SK-N-SH (cell line): ENCODE measurements at regions not wholly inside any gene's neighbourhood (a gene's known extent, or its start where the extent isn't known, plus 50 kb on each side); places are given as distances from the start of the nearest gene placed in this dataset.
A peak's percentile ranks its signal among the peaks of the same experiment; 100 is the strongest.

Source experiments
- CTCF ChIA-PET: fragments of 300-600, 350-600 bp; formaldehyde crosslinking; extraction: SDS; loops from one replicate; lab custom pipeline; 2021; lab: Yijun Ruan, JAX
- POLR2A ChIA-PET: fragments of 350-600 bp; sonication (Branson Sonifier 250); formaldehyde crosslinking; extraction: SDS; loops from one replicate; lab custom pipeline; 2020; ENCODE audit warnings: antibody characterized with exemption, inconsistent platforms; lab: Yijun Ruan, JAX
- DNase-seq: peaks from one replicate; pipeline ENCODE4 v3.0.0; 2012
- H2AFZ ChIP-seq: fragments of 200-600 bp; sonication (generic); 2 replicates; pipeline ENCODE4 v1.8.1; 2016; ENCODE audit warnings: antibody characterized with exemption, mild to moderate bottlenecking, low read depth
- H3F3A ChIP-seq: fragments of 200-600 bp; sonication (generic); replicated peaks from 2 replicates; pipeline ENCODE3; 2016; ENCODE audit warnings: antibody characterized with exemption, mild to moderate bottlenecking; ENCODE audit not compliant: insufficient read depth
- H3K27ac ChIP-seq, 2 experiments: fragments of 200-500 bp in 1 of 2; fragments of 200-600 bp in 1 of 2; sonication (Bioruptor generic) in 1 of 2; sonication (generic), shearing (Covaris generic) in 1 of 2; 2 replicates each; pipeline versions ENCODE4 v1.5.1 to v1.6.1; 2014 to 2016; ENCODE audit warnings: low read depth in 2 of 2, inconsistent platforms in 1 of 2, low read length in 1 of 2, mild to moderate bottlenecking in 1 of 2, mixed read lengths in 1 of 2
- H3K27me3 ChIP-seq: fragments of 200-600 bp; sonication (generic), shearing (Covaris generic); 2 replicates; pipeline ENCODE4 v1.6.1; 2016; ENCODE audit warnings: mixed run types; ENCODE audit not compliant: insufficient read depth
- H3K36me3 ChIP-seq, 2 experiments: fragments of 200-500 bp in 1 of 2; fragments of 200-600 bp in 1 of 2; sonication (Bioruptor generic) in 1 of 2; sonication (generic) in 1 of 2; replicated peaks in 1 of 2; 2 replicates each; pipeline versions ENCODE3 to v1.5.1; 2014 to 2016; ENCODE audit warnings: low read length in 1 of 2, mild to moderate bottlenecking in 1 of 2; ENCODE audit not compliant: insufficient read depth in 2 of 2, control insufficient read depth in 1 of 2
- H3K4me1 ChIP-seq, 2 experiments: fragments of 200-500 bp in 1 of 2; fragments of 200-600 bp in 1 of 2; sonication (Bioruptor generic) in 1 of 2; sonication (generic), shearing (Covaris generic) in 1 of 2; 2 replicates each; pipeline versions ENCODE4 v1.5.1 to v1.6.1; 2014 to 2016; ENCODE audit warnings: low read depth in 1 of 2, low read length in 1 of 2, mixed run types in 1 of 2; ENCODE audit not compliant: insufficient read depth in 2 of 2, control insufficient read depth in 1 of 2
- H3K4me2 ChIP-seq: fragments of 200-600 bp; sonication (generic), shearing (Covaris generic); 2 replicates; pipeline ENCODE4 v1.6.1; 2017; ENCODE audit warnings: mixed run types
- H3K4me3 ChIP-seq, 2 experiments: fragments of 200-500 bp in 1 of 2; fragments of 200-600 bp in 1 of 2; sonication (Bioruptor generic) in 1 of 2; sonication (generic), shearing (Covaris generic) in 1 of 2; 2 replicates each; pipeline versions ENCODE4 v1.5.1 to v1.8.1; 2014 to 2016; ENCODE audit warnings: low read depth in 2 of 2, inconsistent platforms in 1 of 2, low read length in 1 of 2, mild to moderate bottlenecking in 1 of 2, mixed read lengths in 1 of 2, moderate library complexity in 1 of 2
- H3K79me2 ChIP-seq: fragments of 200-600 bp; sonication (generic); 2 replicates; pipeline ENCODE4 v1.8.1; 2017; ENCODE audit warnings: mild to moderate bottlenecking; ENCODE audit not compliant: insufficient read depth
- H3K9ac ChIP-seq: fragments of 200-600 bp; sonication (generic); 2 replicates; pipeline ENCODE4 v1.6.1; 2017; ENCODE audit warnings: mixed run types
- H3K9me2 ChIP-seq: fragments of 200-600 bp; sonication (generic); 2 replicates; pipeline ENCODE4 v1.6.1; 2017; ENCODE audit warnings: mixed run types
- H3K9me3 ChIP-seq: fragments of 200-600 bp; sonication (generic); 2 replicates; pipeline ENCODE4 v1.6.1; 2017; ENCODE audit warnings: mixed run types, mild to moderate bottlenecking, moderate library complexity
- H4K20me1 ChIP-seq: fragments of 200-600 bp; sonication (generic); 2 replicates; pipeline ENCODE4 v1.6.1; 2017; ENCODE audit warnings: mild to moderate bottlenecking, mixed run types; ENCODE audit not compliant: insufficient read depth
- CHD2 ChIP-seq: fragments of 150-350 bp; IDR thresholded peaks from 2 replicates; pipeline ENCODE4 v1.6.1; 2018; ENCODE audit warnings: low read length; ENCODE audit not compliant: partially characterized antibody
- EP300 ChIP-seq, 2 experiments: IDR thresholded peaks; 2 replicates each; pipeline versions ENCODE4 v1.4.0 to v1.6.1; 2012; ENCODE audit warnings: borderline replicate concordance in 1 of 2, low read depth in 1 of 2, low read length in 1 of 2
- FOSL2 ChIP-seq: IDR thresholded peaks from 2 replicates; pipeline ENCODE4 v1.4.0; 2012; ENCODE audit warnings: low read depth, mild to moderate bottlenecking, moderate library complexity, borderline replicate concordance
- FOXM1 ChIP-seq: IDR thresholded peaks from 2 replicates; pipeline ENCODE4 v1.4.0; 2012; ENCODE audit warnings: low read depth, mild to moderate bottlenecking
- NFIC ChIP-seq: IDR thresholded peaks from 2 replicates; pipeline ENCODE4 v1.4.0; 2012; ENCODE audit warnings: borderline replicate concordance
- NRF1 ChIP-seq: IDR thresholded peaks from 2 replicates; pipeline ENCODE4 v1.6.1; 2012; ENCODE audit warnings: low read depth, mild to moderate bottlenecking, low read length
- RFX5 ChIP-seq: IDR thresholded peaks from 2 replicates; pipeline ENCODE4 v1.6.1; 2012; ENCODE audit warnings: mild to moderate bottlenecking, improper control_type of control experiment, low read length
- RXRA ChIP-seq: IDR thresholded peaks from 2 replicates; pipeline ENCODE4 v1.4.0; 2012; ENCODE audit warnings: low read depth, mild to moderate bottlenecking, borderline replicate concordance
- SIN3A ChIP-seq: IDR thresholded peaks from 2 replicates; pipeline ENCODE4 v1.6.1; 2012; ENCODE audit warnings: low read depth, mild to moderate bottlenecking, low read length, moderate library complexity, borderline replicate concordance
- TAF1 ChIP-seq: IDR thresholded peaks from 2 replicates; pipeline ENCODE4 v1.6.1; 2012; ENCODE audit warnings: low read depth, mild to moderate bottlenecking, low read length, moderate library complexity, borderline replicate concordance
- TCF12 ChIP-seq: IDR thresholded peaks from 2 replicates; pipeline ENCODE4 v1.4.0; 2012
- YY1 ChIP-seq: IDR thresholded peaks from 2 replicates; pipeline ENCODE4 v1.4.0; 2012; ENCODE audit warnings: low read depth, mild to moderate bottlenecking
- WGBS: methylation state at CpG from one replicate; pipeline ENCODE4 v1.1.6; 2017; ENCODE audit warnings: low lambda C conversion rate; 5-methylcytosine and 5-hydroxymethylcytosine counted together
- TF ChIP-seq, protein P1 (sequence below): IDR thresholded peaks from 2 replicates; pipeline ENCODE4 v1.4.0; 2012; ENCODE audit warnings: low read depth, borderline replicate concordance
- TF ChIP-seq, protein P2 (sequence below): fragments of 150-350 bp; IDR thresholded peaks from 2 replicates; pipeline ENCODE4 v1.6.1; 2016; ENCODE audit warnings: mild to moderate bottlenecking, low read depth, low read length
- TF ChIP-seq, protein P3 (sequence below): fragments of 200-600 bp; sonication (generic); IDR thresholded peaks from 2 replicates; pipeline ENCODE4 v1.6.1; 2017; ENCODE audit warnings: antibody characterized with exemption, mild to moderate bottlenecking, moderate library complexity

DNA sequence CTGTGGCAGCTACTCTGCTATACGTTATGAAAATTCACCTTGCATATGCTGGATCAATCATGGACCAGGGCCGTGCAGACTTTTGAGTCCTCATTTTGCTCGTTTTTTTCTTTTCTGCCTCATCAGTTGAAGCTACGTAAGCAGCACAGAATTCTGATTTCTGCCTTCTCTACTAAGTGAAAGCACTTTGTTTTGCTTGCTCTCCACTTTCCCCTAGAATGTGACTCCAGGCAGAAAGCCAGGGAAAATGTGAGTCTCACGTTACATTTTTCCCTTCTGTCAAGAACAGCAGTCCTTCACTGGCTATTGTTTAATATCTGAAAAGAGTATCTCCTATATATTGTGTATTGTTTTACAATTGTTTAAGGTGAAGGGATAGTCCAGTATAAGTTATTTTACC, 1840.1 kb downstream of the PCDH7 start:
- Histone ChIP-seq H3K4me2 (peak overlapping the region; percentile 52; the same call in 1 of the 2 replicates), H4K20me1 (no peaks in the 10 kb centered on the region)

DNA sequence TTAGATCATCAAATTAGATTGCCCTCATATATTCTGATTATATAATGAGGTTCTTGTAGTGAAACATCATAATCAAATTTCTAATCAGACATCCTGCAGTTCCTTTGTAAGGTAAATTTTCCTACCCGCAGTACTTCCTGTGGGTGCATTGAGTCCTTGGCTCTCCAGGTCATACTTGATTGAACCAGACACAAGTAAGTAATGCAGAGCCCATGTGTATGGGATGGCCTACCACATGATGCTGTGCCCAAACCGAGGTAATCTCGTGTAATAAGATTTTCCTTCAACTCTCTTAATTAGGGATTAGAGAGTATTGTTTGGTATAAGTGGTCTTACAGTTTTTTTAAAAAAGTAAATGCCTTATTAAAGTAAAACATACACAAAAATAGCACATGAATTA, 1841.8 kb downstream of the PCDH7 start:
- CTCF ChIA-PET, result no interaction called here
- Histone ChIP-seq H3K27ac (no peak overlapping the region), H3K4me1 (no peaks in the 10 kb centered on the region), H3F3A (no peaks in the 10 kb centered on the region), H2AFZ (no peak overlapping the region)
- DNase-seq, result no peak
- TF ChIP-seq RFX5 (no peak), SIN3A (no peak), TAF1 (no peak), NFIC (no peak), FOSL2 (no peak), TCF12 (no peak), EP300 (IDR thresholded peaks at IDR 0.05; ENCODE audit: borderline replicate concordance in 1 of 2, low read depth in 1 of 2, low read length in 1 of 2) (no peak)
- TF ChIP-seq, protein P1, sequence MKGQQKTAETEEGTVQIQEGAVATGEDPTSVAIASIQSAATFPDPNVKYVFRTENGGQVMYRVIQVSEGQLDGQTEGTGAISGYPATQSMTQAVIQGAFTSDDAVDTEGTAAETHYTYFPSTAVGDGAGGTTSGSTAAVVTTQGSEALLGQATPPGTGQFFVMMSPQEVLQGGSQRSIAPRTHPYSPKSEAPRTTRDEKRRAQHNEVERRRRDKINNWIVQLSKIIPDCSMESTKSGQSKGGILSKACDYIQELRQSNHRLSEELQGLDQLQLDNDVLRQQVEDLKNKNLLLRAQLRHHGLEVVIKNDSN, result no peak
- TF ChIP-seq, all 33 proteins: peak for 0
- Histone ChIP-seq H3K79me2 (no peaks in the 10 kb centered on the region), H3K36me3 (no peaks in the 10 kb centered on the region), H3K9me2 (no peaks in the 10 kb centered on the region), H3K9ac (no peak overlapping the region), H3K4me3 (no peak overlapping the region), H3K9me3 (no peaks in the 10 kb centered on the region), H4K20me1 (no peaks in the 10 kb centered on the region), H3K27me3 (no peaks in the 10 kb centered on the region), H3K4me2 (no peak overlapping the region)
- WGBS, result 18% methylated on average over 3 of the region's 3 CpGs
- POLR2A ChIA-PET, result no interaction called here

More for the DNA sequence above, 1840.1 kb downstream of the PCDH7 start:
- Histone ChIP-seq H3K9ac (no peak overlapping the region), H3K9me2 (no peaks in the 10 kb centered on the region), H3K4me3 (peak overlapping the region in 1 of 2 experiments; percentile 37; a peak in 2 of 4 replicates), H3K27me3 (no peaks in the 10 kb centered on the region), H3K4me1 (no peaks in the 10 kb centered on the region), H3K9me3 (no peaks in the 10 kb centered on the region), H3K36me3 (no peaks in the 10 kb centered on the region), H3K27ac (no peak overlapping the region), H3K79me2 (no peaks in the 10 kb centered on the region), H3F3A (no peaks in the 10 kb centered on the region), H2AFZ (no peak overlapping the region)
- ChIA-PET CTCF (no interaction called here), POLR2A (no interaction called here)
- no peak for TF ChIP-seq YY1
- TF ChIP-seq NRF1, result no peak
- TF ChIP-seq CHD2, result no peak
- no peak for TF ChIP-seq FOXM1
- no peak for TF ChIP-seq RXRA
- TF ChIP-seq, protein P1, result no peak
- TF ChIP-seq, protein P2, sequence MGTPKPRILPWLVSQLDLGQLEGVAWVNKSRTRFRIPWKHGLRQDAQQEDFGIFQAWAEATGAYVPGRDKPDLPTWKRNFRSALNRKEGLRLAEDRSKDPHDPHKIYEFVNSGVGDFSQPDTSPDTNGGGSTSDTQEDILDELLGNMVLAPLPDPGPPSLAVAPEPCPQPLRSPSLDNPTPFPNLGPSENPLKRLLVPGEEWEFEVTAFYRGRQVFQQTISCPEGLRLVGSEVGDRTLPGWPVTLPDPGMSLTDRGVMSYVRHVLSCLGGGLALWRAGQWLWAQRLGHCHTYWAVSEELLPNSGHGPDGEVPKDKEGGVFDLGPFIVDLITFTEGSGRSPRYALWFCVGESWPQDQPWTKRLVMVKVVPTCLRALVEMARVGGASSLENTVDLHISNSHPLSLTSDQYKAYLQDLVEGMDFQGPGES, result no peak
- no peak for TF ChIP-seq TCF12
- TF ChIP-seq, protein P3, sequence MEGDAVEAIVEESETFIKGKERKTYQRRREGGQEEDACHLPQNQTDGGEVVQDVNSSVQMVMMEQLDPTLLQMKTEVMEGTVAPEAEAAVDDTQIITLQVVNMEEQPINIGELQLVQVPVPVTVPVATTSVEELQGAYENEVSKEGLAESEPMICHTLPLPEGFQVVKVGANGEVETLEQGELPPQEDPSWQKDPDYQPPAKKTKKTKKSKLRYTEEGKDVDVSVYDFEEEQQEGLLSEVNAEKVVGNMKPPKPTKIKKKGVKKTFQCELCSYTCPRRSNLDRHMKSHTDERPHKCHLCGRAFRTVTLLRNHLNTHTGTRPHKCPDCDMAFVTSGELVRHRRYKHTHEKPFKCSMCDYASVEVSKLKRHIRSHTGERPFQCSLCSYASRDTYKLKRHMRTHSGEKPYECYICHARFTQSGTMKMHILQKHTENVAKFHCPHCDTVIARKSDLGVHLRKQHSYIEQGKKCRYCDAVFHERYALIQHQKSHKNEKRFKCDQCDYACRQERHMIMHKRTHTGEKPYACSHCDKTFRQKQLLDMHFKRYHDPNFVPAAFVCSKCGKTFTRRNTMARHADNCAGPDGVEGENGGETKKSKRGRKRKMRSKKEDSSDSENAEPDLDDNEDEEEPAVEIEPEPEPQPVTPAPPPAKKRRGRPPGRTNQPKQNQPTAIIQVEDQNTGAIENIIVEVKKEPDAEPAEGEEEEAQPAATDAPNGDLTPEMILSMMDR, result no peak
- DNase-seq, result no peak
- under 1% methylated on average over 5 of the region's 5 CpGs for WGBS
